HG03575 (cell line): ENCODE measurements at regions not wholly inside any gene's neighbourhood (a gene's known extent, or its start where the extent isn't known, plus 50 kb on each side); places are given as distances from the start of the nearest gene placed in this dataset.

Source experiments
- ATAC-seq: cut with Tn5 transposase; IDR thresholded peaks from one replicate; pipeline ENCODE4 v1.9.1; 2021; ENCODE audit not compliant: unreplicated experiment, insufficient number of reproducible peaks, low FRiP score; ENCODE audit errors: extremely low read depth

- no peak for ATAC-seq
Measured at GRCh38 chr11:112877581-112877980, 83.6 kb upstream of the NCAM1 start.

GRCh38 chr11:112878033-112878601 lies 83.1 kb upstream of the NCAM1 start:
- no peak for ATAC-seq

GRCh38 chr11:112880495-112880894 lies 80.7 kb upstream of the NCAM1 start:
- ATAC-seq = no peak

GRCh38 chr11:112881461-112881860 lies 79.8 kb upstream of the NCAM1 start:
- no peak for ATAC-seq

- ATAC-seq = no peak
Measured at GRCh38 chr11:112882494-112883381, 78.5 kb upstream of the NCAM1 start.

- no peak for ATAC-seq
Measured at GRCh38 chr11:112884012-112884767, 77.0 kb upstream of the NCAM1 start.

GRCh38 chr11:112885744-112886433 lies 75.3 kb upstream of the NCAM1 start:
- ATAC-seq = no peak

- ATAC-seq = no peak
Measured at GRCh38 chr11:112886434-112887370, 74.5 kb upstream of the NCAM1 start.

- ATAC-seq = no peak
Measured at GRCh38 chr11:112889446-112889845, 71.8 kb upstream of the NCAM1 start.

- no peak for ATAC-seq
Measured at GRCh38 chr11:112899235-112900006, 61.8 kb upstream of the NCAM1 start.

- no peak for ATAC-seq
Measured at GRCh38 chr11:112901924-112902323, 59.3 kb upstream of the NCAM1 start.

GRCh38 chr11:112902361-112903011 lies 58.7 kb upstream of the NCAM1 start:
- no peak for ATAC-seq

GRCh38 chr11:112903340-112903739 lies 57.9 kb upstream of the NCAM1 start:
- no peak for ATAC-seq

GRCh38 chr11:112911124-112911523 lies 50.1 kb upstream of the NCAM1 start:
- ATAC-seq = no peak
